IPS-NIHi7 (cell line): ENCODE measurements at regions not wholly inside any gene's neighbourhood (a gene's known extent, or its start where the extent isn't known, plus 50 kb on each side); places are given as distances from the start of the nearest gene placed in this dataset.
A peak's percentile ranks its signal among the peaks of the same experiment; 100 is the strongest.
"Not testable (repeated sequence)": the region's sequence is repeated elsewhere in the genome, so short reads cannot be mapped to it uniquely, and the experiment has no call there.

ENCODE experiments used
- DNase-seq: peaks from one replicate; pipeline ENCODE4 v3.0.0; 2012; ENCODE audit warnings: mixed read lengths; ENCODE audit errors: extremely low spot score

- no peak for DNase-seq
Measured at GRCh38 chr3:65172209-65172608, 484.4 kb upstream of the ADAMTS9 start.

- DNase-seq, result peak; percentile 62
Measured at GRCh38 chr3:65170390-65171042, 482.7 kb upstream of the ADAMTS9 start.

DNA sequence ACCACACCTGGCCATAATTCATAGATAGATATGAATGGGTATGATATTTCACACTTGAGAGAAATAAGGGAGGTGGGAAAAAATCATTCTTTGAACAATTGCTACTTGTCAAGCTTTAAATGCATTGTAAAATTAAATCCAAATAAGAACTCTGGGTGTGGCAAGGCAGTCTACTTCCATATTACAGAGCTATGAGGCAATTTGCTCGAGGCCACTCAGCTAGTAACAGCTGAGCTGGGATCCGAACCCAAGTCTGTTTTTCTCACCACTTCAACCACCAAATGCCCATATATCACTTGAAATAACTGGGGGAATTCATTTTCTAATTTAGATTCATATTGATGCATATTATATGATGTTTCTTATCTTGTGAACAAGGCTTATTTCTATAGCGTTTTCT is 482.2 kb upstream of the ADAMTS9 start:
- no peak for DNase-seq

GRCh38 chr3:65168547-65168946 is 480.7 kb upstream of the ADAMTS9 start:
- no peak for DNase-seq

DNA sequence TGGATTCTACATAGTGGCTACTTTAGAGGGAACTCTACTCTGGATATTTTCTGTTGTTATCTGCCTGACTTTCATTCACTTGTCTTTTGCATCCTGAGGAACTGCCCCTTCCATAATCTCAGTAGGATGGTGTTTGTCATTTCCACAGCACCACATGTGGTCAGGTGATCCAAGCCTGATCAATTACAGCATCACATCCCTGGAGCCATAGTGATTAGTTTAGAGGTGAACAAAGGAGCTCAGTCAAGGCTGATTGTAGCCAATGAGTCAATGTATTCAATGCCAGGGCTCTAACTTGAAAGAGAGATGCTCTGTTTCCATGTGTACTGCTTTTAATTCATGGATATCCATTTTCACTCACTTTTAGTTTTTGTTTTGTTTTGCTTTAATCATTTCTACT is 478.7 kb upstream of the ADAMTS9 start:
- DNase-seq, result no peak

DNA sequence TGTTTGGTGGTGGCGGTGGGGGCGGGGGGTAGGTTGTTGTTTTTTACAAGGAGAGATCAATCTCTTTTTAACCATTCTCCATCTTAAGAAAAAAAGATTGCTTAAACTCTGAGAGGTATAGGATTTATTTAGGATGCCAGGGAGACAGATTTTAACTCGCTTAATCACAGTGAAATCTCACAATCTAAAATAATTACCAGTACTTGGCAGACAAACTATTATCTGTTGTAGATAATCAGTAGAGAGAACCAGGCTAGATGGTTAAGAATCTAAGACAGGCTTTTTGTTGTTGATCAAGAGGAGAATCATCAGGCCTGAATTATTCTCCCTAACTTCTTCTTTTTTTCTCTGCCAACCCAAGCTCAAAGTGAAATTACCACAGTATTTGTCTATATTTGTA is 470.2 kb upstream of the ADAMTS9 start:
- DNase-seq, result no peak

- DNase-seq, result peak; percentile 31
Measured at GRCh38 chr3:65153850-65154512, 466.2 kb upstream of the ADAMTS9 start.

DNA sequence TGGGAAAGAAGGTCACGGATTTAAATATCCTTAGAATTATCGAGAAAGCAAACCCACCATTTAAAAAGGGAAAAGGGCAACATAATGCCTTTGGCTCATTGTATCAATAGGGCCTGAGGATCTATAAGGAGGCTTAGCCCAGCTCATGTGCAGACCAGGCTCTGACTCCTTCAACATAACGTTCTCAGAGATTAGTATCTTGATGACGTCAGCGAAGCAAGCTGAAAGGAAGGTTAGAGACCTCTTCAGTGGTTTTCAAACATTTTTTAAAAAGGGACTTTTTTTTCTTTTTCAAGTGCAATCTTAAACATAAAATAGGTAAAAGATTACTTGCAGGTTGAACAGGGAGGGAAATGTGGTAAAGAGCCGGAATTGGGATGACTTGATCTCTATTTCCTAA is 463.9 kb upstream of the ADAMTS9 start:
- DNase-seq, result no peak

DNA sequence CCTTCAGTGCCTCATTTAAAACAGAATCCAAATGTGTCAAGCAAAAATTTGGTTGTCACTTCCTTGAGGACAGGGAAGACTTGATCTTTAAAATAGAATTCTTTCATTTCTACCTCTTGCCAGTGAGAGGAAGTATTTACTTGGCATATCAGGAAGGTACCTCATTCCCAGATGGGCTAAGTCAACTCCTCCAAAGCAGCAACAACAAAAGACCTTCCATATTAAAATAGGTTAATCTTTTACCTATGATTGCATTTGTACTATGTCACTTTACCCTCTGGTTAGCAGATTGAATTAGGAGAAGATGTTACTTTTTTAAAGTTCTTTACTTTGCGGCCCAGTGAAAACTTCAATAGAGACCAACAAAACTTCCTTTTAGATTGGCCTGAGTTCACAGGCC is 462.1 kb upstream of the ADAMTS9 start:
- DNase-seq, result no peak

GRCh38 chr3:65148687-65149086 is 460.9 kb upstream of the ADAMTS9 start:
- DNase-seq, result no peak

- peak; percentile 62 for DNase-seq
Measured at GRCh38 chr3:65146179-65146578, 458.4 kb upstream of the ADAMTS9 start.

- no peak for DNase-seq
Measured at GRCh38 chr3:65145680-65146079, 457.9 kb upstream of the ADAMTS9 start.

DNA sequence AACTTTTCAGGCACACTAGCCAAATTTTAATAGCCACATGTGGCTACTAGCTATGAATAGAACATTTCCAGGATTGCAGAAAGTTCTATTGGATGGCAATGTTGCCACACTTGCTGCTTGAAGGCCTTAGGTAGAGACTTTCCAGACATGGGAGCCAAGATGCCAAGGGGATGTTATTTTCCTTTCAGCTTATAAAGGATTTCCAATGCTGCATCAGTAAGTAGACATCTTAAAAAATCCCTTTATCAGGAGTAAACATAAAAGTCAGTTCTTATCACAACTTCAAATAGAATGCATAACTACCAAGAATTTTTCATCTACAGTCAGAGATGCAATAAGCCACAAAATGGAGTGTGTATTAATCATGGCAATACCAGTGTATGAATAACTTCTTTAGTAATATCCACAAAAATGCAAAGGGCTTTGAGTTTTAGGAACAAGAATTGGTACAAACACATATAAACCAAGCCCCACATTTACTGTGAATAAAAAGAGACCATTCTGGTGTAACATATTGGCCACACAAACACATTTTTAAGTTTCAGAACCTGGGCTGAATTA is 457.1 kb upstream of the ADAMTS9 start:
- no peak for DNase-seq

GRCh38 chr3:65142456-65142855 is 454.7 kb upstream of the ADAMTS9 start:
- no peak for DNase-seq

GRCh38 chr3:65138556-65138955 is 450.8 kb upstream of the ADAMTS9 start:
- DNase-seq, result no peak

GRCh38 chr3:65133752-65134151 is 446.0 kb upstream of the ADAMTS9 start:
- DNase-seq, result not testable (repeated sequence)

GRCh38 chr3:65130782-65131181 is 443.0 kb upstream of the ADAMTS9 start:
- no peak for DNase-seq

- DNase-seq, result no peak
Measured at GRCh38 chr3:65128346-65128745, 440.5 kb upstream of the ADAMTS9 start.

DNA sequence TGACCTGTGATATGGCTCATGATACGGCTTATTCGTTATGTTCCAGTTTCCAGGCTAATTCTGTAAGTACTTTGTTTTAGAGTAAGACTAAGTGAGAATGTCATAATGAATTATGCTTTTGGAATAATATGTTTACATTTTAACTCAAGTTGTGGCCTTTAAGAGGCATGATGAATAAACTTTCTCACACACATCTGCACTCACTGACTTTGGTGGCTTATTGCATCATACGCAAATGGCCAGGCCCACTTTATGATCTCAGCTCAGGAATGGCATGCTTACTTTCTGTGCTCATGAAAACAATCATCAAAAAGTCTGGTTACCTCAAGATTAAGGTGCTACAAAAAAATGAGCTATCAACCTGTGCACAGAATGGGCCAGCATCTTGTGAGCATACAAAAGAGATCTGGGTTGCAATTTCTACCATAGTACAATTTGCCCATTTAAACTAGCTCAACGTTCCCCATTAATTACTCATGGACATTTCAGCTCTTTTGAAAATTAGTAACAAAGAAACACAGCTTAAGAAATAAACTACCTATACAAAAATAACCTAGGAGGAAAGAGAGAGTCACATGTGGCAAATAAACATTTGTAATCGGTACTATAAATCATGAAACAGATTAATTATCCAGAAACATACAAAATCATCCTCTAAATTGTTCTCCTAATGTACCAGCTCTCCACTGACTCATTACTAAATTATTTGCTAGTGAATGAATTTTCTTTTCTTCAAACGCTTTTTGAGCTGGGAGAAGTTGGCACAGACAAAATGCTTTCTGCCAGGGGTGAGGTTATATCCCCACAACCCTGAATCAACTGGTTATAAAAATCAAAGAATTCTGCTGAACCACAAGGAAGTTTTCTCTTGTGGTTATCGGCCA is 439.0 kb upstream of the ADAMTS9 start:
- DNase-seq, result no peak

GRCh38 chr3:65120156-65120555 is 432.4 kb upstream of the ADAMTS9 start:
- DNase-seq, result not testable (repeated sequence)

GRCh38 chr3:65118912-65119499 is 431.2 kb upstream of the ADAMTS9 start:
- DNase-seq, result no peak

GRCh38 chr3:65114041-65114440 is 426.2 kb upstream of the ADAMTS9 start:
- no peak for DNase-seq
